Activated CD8-positive, alpha-beta memory T cell treated with anti-CD3 and anti-CD28 coated beads for 36 hours (primary cell): ENCODE measurements at regions not wholly inside any gene's neighbourhood (a gene's known extent, or its start where the extent isn't known, plus 50 kb on each side); places are given as distances from the start of the nearest gene placed in this dataset.
"Not testable (repeated sequence)": the region's sequence is repeated elsewhere in the genome, so short reads cannot be mapped to it uniquely, and the experiment has no call there.

Source experiments
- CTCF ChIA-PET: fragments of 350-600 bp; sonication (Branson Sonifier 250); formaldehyde crosslinking; loops from one replicate; lab custom pipeline; 2021; ENCODE audit warnings: antibody characterized with exemption; lab: Charles Lee
- POLR2A ChIA-PET: fragments of 350-600 bp; sonication (Branson Sonifier 250); formaldehyde crosslinking; loops from one replicate; lab custom pipeline; 2021; ENCODE audit warnings: antibody characterized with exemption; lab: Charles Lee

- POLR2A ChIA-PET, result no interaction called here
- CTCF ChIA-PET, result no interaction called here
Observed at GRCh38 chr3:14057701-14058100, 67.0 kb downstream of the CHCHD4 start.

- CTCF ChIA-PET, result interaction anchor here (0.6 to 1.5 kb wide), 2 partner anchors 18 to 133 kb away, joined by 3 read pairs; no protein-coding TSS in a partner anchor
- POLR2A ChIA-PET, result no interaction called here
Observed at GRCh38 chr3:14047841-14048240, 76.8 kb downstream of the CHCHD4 start.

GRCh38 chr3:14047027-14047426 is 77.6 kb downstream of the CHCHD4 start:
- ChIA-PET POLR2A (no interaction called here), CTCF (interaction anchor here (0.6 to 1.5 kb wide), 2 partner anchors 18 to 62 kb away, joined by 3 to 4 read pairs; no protein-coding TSS in a partner anchor)

GRCh38 chr3:14042680-14043079 is 82.0 kb downstream of the CHCHD4 start:
- ChIA-PET CTCF (no interaction called here), POLR2A (no interaction called here)

- ChIA-PET POLR2A (no interaction called here), CTCF (no interaction called here)
Observed at GRCh38 chr3:14039149-14039548, 85.5 kb downstream of the CHCHD4 start.

- CTCF ChIA-PET, result no interaction called here
- POLR2A ChIA-PET, result no interaction called here
Observed at GRCh38 chr3:14037211-14037610, 87.5 kb downstream of the CHCHD4 start.

- CTCF ChIA-PET, result no interaction called here
- POLR2A ChIA-PET, result no interaction called here
Observed at GRCh38 chr3:14033023-14033422, 91.6 kb downstream of the CHCHD4 start.

- ChIA-PET CTCF (no interaction called here), POLR2A (no interaction called here)
Observed at GRCh38 chr3:14031271-14031670, 93.4 kb downstream of the CHCHD4 start.

GRCh38 chr3:14029390-14029995 is 95.2 kb downstream of the CHCHD4 start:
- POLR2A ChIA-PET, result not testable (repeated sequence)

GRCh38 chr3:14028122-14028521 is 96.5 kb downstream of the CHCHD4 start:
- CTCF ChIA-PET, POLR2A ChIA-PET: not testable (repeated sequence)

More at GRCh38 chr3:14029390-14029995, 95.2 kb downstream of the CHCHD4 start:
- CTCF ChIA-PET, result interaction anchor here (0.8 kb wide), 1 partner anchor 263 kb away, joined by 3 read pairs; no protein-coding TSS in a partner anchor

GRCh38 chr3:14019459-14019858 is 105.2 kb downstream of the CHCHD4 start:
- POLR2A ChIA-PET, result no interaction called here
- CTCF ChIA-PET, result no interaction called here

GRCh38 chr3:14016900-14017475 is 107.7 kb downstream of the CHCHD4 start:
- ChIA-PET CTCF (no interaction called here), POLR2A (no interaction called here)

- CTCF ChIA-PET, result no interaction called here
- POLR2A ChIA-PET, result no interaction called here
Observed at GRCh38 chr3:14007006-14007405, 117.7 kb downstream of the CHCHD4 start.

GRCh38 chr3:14001136-14001535 is 121.3 kb upstream of the WNT7A start:
- CTCF ChIA-PET, result no interaction called here
- POLR2A ChIA-PET, result no interaction called here

- ChIA-PET CTCF (no interaction called here), POLR2A (no interaction called here)
Observed at GRCh38 chr3:14000556-14000955, 120.7 kb upstream of the WNT7A start.

GRCh38 chr3:13998831-13999230 is 119.0 kb upstream of the WNT7A start:
- CTCF ChIA-PET, result no interaction called here
- POLR2A ChIA-PET, result no interaction called here

- POLR2A ChIA-PET, CTCF ChIA-PET: not testable (repeated sequence)
Observed at GRCh38 chr3:13995216-13995615, 115.3 kb upstream of the WNT7A start.

GRCh38 chr3:13988925-13989324 is 109.1 kb upstream of the WNT7A start:
- POLR2A ChIA-PET, CTCF ChIA-PET: not testable (repeated sequence)

- POLR2A ChIA-PET, result no interaction called here
- CTCF ChIA-PET, result no interaction called here
Observed at GRCh38 chr3:13976469-13976868, 96.6 kb upstream of the WNT7A start.

- ChIA-PET POLR2A (no interaction called here), CTCF (no interaction called here)
Observed at GRCh38 chr3:13975686-13976085, 95.8 kb upstream of the WNT7A start.

GRCh38 chr3:13972679-13973379 is 93.0 kb upstream of the WNT7A start:
- ChIA-PET POLR2A (no interaction called here), CTCF (no interaction called here)
